HUDEP-2 (cell line): ENCODE measurements at regions not wholly inside any gene's neighbourhood (a gene's known extent, or its start where the extent isn't known, plus 50 kb on each side); places are given as distances from the start of the nearest gene placed in this dataset.

ENCODE experiments used
- DNase-seq, 76 experiments: peaks; one replicate each; lab custom pipeline; 2025; ENCODE audit not compliant: unreplicated experiment in 76 of 76; lab: John Stamatoyannopoulos, UW

DNA sequence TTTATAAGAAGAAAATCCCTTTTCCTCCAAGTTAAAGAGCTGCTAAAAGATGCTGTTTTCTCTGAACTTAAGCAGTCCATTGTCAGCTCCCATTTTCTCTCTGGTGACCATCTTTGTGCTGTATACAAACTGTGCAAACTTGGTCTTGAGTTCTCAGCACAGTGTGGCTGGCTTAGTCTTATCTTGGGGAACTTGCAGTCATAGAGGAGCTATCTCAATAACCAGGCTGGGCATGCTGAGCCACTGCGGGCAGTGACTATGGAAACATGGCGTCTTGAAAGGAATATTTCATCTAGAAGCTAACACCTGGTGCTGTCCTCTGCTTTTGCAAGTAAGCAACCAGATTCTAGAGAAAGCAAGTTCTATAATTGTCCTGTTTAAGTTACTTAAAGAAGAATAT, 1334.4 kb upstream of the CELF4 start:
- DNase-seq = peak in 9 of 76 experiments; percentile 10 to 60 (median 18)

GRCh38 chr18:38899252-38899651, 1333.7 kb upstream of the CELF4 start:
- DNase-seq = no peak

GRCh38 chr18:38898167-38898566, 1332.6 kb upstream of the CELF4 start:
- no peak for DNase-seq

GRCh38 chr18:38895560-38895959, 1330.0 kb upstream of the CELF4 start:
- no peak for DNase-seq

DNA sequence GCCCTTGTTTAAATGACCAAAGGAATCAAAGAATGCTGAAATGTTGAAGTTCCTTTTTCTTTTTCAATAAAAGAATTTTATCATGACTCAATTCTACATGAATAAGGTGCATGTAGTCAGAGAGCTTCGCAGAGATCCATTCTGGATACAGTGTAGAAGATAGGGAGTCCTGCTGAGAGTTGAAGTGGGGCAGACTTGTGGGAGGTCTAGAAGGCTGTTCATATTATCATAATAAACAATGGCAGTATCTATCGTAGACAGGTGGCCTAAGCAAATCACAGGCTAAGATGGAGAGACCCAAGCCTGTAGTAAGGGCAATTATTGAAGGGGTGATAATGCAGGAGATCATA, 1322.0 kb upstream of the CELF4 start:
- DNase-seq = no peak

- peak in 1 of 76 experiments; percentile 1 for DNase-seq
These were observed 1321.5 kb upstream of the CELF4 start for GRCh38 chr18:38886861-38887670.

DNA sequence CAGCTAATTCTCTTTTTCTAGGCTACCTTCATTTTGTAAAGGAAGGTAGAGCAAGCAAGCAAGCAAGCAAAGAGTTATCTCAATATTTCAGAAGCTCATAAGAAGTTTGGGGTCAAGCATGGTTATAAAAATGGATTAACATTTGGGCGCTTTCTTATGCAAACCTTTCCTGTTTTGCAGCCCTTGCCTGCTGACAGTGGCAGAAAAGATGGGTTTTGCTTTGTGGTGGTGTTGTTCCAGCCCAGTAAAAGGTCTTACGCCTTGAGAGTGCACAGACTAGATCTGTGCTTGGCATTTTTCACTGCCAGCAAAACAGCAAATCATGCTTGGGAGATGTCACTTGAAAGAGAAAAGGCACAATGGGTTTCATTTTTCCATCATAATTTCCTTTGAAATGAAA, 1320.6 kb upstream of the CELF4 start:
- no peak for DNase-seq

DNA sequence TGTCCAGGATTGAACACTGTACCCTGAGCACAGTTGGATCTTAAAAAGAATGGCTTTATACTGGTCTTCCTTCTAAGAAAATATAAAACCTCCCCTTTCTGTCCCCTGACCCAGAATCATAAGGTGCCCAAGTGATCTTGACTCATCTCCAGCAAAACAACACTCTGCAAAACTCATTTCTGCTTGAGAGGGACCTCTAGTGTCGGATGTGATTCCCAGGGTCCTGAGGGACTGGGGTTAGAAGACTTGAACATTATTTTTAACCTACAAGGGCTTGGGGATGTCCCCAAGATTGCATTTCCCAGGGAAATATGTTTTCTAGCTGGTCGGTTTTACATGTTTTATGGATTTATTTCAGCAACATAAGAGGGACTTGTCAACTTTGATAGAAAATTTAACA, 1318.5 kb upstream of the CELF4 start:
- peak in 1 of 76 experiments; percentile 2 for DNase-seq

DNA sequence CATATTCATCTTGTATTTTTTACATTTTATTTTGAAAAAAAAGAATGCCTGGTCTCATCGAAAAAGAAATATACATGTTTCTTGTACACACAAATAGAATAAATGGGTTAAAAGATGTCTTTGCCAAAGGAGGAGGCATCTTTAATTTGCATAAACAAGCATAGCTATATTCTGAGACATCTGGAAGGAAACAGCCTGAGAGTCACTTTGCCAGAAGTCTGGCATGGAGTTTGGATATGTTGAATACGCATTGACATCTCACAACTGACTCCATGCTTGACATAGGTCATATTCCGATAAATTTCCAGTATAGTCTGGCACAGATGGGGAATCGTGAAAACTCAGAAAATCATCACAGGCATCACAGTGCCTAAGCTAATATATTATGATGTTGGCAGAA, 1317.5 kb upstream of the CELF4 start:
- no peak for DNase-seq

GRCh38 chr18:38879871-38880270, 1314.3 kb upstream of the CELF4 start:
- no peak for DNase-seq

DNA sequence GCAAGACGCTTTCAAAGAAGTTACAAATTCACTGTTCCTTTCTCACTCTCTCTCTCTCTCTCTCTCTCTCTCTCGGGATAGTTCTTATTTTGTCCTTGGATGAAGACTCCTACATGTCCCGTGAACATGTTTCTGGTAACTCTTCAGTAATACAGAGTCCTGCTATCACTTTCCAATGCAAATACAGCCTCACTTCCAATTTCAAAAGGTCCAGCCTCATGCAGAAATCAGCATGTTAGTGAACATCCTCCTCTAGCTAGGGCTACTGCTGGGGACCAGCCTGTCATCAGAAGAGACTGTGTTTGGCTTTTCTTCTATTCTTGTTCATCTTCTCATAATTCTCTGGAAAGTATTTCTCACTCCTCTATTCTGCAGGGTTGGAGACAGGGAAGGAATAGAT, 1306.7 kb upstream of the CELF4 start:
- DNase-seq = no peak

DNA sequence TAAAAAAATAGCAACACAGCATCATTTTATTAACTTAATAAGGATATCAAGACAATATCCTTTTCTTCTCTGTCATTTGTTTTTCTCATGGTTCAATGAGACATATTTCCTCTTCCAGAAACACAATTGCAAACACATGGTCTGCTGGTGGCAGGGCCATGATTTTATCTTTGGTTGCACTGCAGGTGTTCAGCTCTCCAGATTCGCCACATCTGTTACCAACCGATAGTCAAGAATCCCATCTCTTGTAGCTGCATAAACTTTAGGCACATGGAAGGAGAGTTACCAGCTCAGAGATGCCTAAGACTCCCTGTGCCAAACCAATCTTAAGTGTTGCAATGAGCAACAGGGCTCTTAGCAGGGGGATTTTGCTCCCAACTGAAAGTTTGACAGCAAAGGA, 1303.2 kb upstream of the CELF4 start:
- no peak for DNase-seq

DNA sequence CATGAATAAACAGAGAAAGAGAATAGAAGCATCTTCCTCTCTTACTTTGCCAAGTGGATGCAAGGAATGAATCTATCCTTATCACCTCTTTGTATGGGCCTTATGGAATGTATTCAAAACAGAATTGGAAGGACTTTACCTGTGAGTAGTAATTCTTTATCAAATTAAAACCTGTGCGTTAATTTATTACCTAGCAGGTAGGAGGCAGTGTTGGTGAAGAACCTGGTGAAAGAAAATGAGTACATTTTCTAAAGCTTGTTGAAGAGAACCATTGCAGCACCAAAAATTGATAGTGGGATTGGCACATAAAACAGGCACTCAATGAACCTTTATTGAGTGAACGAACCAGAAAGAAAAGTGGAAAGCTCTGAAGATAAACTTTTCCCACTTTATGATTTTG, 1302.1 kb upstream of the CELF4 start:
- no peak for DNase-seq

DNA sequence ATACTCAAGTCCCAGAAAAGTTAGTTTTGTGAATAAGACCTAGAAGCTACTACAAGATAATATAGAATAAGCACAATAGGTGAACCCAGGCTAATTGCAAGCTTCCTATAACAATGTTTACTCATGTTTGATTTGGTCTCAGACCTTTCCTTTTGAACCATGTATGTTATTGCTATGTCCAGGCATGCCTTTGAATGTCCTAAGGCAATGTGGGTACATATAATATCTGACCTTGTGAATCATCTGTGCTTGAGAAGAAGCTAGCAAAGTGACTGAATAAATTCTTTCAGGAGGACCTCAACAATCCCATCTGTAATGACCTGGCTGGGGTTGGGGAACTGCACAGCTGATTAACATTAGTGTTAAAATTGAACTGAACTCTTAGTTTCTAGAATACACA, 1285.9 kb upstream of the CELF4 start:
- no peak for DNase-seq

GRCh38 chr18:38847326-38847725, 1281.7 kb upstream of the CELF4 start:
- no peak for DNase-seq

GRCh38 chr18:38843291-38843690, 1277.7 kb upstream of the CELF4 start:
- no peak for DNase-seq

GRCh38 chr18:38826247-38826646, 1260.6 kb upstream of the CELF4 start:
- no peak for DNase-seq

DNA sequence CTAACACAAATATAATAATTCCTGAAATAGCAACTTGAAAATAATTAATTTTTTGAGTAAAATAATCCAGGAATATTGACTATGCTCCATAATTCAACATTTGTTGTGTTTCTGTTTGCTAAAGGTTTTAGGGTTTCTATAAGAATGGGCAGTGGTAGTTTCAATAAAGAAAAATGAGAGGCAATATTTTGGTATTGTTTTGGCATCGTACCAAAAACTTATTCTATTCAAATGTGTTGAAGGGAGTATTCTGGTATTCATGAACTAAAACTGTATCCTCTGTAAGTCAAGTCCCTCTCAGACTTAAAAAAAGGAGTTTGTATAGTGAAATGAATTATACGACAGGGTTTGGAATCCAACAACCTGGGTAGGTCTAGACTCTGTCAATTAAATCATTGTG, 1245.6 kb upstream of the CELF4 start:
- DNase-seq = no peak

GRCh38 chr18:38810789-38811188, 1245.2 kb upstream of the CELF4 start:
- no peak for DNase-seq

DNA sequence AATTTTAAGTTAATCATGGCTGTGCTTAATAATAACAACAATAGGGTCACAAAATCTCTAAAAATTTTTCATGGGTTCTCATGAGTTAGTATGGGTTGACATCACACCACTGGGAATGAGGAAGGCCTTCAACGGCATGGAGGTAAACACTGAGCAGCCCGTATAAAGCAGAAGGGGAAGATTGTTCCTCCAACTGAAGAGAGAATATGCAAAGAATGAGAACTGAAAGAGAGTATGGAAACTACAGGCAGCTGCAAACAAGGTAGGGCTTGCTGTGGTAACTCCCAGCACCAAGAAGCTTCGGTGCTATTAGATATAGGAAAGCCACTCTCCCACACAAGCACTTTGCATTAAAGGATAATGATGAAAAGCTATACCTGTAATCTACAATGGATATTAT, 1242.3 kb upstream of the CELF4 start:
- no peak for DNase-seq

DNA sequence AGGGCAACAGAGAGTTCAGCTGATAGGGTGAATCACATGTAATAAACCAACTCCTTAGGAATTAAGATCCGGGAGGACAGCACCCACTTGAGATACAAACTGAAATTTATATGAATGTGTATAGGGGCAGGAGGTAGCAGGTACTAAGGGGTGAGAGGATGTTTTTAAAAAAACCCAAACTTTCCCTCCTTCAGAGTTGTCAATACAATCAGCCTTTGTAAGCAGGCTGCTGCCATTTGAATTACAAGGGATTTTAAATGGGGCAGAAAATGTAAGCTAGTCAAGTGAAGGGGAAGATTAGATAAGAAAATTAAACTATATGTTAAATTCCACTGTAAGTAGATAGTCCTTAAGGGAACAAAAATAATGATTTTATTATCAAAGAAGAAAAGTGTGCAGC, 1239.7 kb upstream of the CELF4 start:
- DNase-seq = no peak

- DNase-seq = no peak
These were observed 1236.0 kb upstream of the CELF4 start for GRCh38 chr18:38801640-38802039.

DNA sequence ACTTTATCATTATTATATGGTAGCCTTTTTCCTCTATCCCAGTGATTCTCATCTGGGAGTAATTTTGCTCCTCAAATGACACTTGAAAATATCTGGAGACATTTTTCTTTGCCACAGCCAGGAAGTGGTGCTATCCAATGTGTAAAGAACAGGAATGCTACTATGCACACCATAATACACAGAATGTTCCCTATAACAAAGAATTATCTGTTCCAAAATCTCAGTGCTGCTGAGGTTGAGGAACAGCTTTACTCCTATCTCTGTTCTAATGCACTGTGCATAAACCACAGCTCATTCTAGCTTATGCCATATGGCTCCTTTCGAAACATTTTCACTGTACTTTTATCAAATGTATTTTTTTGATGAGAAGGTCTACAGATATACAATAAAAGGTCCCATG, 1231.2 kb upstream of the CELF4 start:
- DNase-seq = no peak
